ENCODE measurements at regions not wholly inside any gene's neighbourhood (a gene's known extent, or its start where the extent isn't known, plus 50 kb on each side); places are given as distances from the start of the nearest gene placed in this dataset.
"Not testable (repeated sequence)": the region's sequence is repeated elsewhere in the genome, so short reads cannot be mapped to it uniquely, and the experiment has no call there.

DNA sequence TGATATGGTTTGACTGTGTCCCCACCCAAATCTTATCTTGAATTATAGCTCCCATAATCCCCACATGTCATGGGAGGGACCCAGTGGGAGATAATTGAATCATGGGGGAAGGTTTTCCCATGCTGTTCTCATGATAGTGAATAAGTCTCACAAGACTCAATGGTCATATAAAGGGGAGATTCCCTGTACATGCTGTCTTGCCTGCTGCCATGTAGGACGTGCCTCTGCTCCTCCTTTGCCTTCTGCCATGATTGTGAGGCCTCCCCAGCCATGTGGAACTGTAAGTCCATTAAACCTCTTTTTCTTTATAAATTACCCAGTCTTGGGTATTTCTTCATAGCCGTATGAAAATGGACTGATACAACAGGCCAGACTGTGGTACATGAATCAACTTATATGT, 68.5 kb upstream of the ADTRP start:
- DNase-seq = not testable (repeated sequence)

DNA sequence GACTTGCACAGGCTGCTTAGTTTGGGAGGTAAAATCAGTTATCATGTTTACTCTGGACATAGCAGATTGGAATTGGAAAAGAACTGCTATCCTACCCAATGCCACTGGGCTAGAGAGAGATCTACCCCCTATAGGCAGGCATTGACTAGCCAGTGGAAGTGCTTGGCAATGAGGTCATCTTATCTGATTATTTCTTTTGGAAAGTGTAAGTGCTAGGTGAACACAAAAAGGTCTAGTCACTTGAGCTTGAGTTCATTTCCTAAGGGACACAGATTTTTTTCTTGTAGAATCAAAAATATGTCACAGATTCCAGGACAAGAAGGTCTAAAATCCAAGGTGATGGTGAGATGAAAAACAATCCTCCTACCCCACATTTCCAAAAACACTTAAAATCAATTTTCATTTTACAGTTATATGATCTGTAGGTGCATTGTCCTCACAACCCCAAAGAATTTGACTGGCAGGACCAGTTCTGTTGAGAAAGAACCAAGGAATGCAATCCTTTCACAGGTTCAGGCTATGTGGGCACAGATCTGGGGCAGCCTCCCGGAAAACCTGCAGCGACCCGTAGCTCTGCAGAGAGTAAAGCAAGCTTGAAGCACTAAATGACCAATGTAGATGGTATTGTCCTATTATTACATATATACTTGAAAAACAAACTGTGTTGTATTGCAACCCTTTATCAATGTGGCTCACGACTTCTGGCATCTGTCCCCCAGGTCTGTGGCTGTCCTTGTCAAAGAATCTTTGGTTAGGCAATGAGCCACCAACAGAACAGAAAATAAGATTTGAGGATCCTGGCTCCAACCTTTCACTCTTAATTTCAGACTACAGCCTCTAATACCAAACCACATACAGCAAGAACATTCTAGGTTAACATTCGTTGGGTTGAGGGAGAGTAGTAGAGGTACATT, 67.3 kb upstream of the ADTRP start:
- no peak for DNase-seq

DNA sequence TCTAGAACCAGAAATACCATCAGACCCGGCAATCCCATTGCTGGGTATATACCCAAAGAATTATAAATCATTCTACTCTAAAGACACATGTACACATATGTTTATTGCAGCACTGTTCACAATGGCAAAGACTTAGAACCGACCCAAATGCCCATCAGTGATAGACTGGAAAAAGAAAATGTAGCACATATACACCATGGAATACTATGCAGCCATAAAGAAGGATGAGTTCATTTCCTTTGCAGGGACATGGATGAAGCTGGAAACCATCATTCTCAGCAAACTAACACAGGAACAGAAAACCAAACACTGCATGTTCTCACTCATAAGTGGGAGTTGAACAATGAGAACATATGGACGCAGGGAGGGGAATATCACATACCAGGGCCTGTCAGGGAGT, 64.2 kb upstream of the ADTRP start:
- DNase-seq = not testable (repeated sequence)

DNA sequence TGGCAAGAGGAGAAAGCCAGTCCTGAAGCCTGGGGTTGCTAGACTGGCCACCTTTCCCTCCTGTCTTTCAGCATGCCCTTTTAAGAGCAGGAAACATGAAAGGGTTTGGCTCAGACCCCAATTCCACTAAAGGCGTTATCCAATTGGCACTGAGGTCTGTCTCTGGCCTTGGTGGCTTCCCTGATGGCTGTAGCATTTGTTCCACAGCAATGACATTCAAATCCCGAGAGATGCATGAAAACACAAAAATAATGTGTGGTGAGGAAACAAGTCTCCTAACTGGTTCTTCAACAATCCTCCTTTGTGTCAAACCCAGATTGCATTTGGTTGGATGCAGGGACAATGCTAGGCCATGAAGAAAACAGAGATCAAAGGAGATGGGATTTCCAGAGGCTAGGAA, 56.5 kb upstream of the ADTRP start:
- DNase-seq = no peak

DNA sequence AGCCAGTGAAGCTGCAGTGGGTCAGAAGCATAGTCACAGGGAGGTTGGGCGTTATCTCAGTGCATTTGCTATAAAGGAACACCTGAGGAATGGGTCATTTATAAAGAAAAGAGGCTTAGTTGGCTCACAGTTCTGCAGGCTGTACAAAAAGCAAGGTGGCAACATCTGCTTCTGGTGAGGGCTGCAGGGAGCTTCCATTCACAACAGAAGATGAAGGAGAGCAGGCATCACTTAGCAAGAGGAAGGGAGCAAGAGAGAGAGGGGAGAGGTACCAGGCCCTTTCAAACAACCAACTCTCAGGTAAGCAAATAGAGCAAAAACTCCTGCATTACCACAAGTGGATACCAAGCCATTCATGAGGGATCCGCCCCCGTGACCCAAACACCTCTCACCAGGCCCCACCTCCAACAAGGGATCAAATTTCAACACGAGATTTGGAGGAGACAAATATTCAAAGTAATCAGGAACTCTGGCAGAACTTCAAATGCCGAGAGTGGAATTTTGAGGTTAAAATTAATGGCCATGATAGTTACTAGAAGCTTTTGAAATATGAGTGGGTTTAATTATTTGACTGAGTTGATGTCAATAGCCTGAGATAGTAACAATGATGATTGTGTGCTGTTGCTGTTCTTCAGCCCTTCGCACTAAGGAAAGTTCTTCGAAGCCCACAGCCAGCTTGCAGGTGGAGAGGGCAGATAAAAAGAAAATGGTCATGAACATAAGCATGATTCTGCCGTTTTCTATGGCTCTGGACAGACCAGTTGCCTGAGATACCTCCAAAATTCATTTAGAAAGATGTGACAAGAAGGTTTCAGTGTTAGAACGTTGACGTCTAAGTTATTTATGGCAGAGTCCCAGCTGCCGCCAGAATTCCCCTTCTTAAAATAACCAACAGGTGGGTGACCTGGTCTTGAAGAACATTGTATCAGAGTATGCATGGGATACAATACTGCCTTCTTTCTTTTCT, 55.3 kb upstream of the ADTRP start:
- no peak for DNase-seq

DNA sequence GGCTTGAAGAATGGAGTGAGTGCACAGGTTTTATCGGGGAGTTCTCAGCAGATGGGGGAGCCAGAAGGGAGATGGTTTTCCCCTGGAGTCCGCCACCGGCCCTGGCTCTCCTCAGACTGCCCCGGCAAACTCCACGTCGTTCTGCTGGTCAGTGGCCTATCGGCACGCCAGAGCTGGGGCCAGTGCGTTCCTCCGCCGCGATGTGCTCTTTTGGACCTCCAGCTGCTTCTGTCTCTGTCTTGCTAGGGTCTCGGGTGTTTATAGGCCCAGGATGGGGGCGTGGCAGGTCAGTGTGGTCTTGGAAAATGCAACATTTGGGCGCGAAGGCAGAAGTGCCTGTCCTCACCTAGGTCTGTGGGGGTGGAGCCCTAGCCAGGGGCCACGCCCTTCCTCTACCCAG, 53.0 kb upstream of the ADTRP start:
- DNase-seq = no peak

DNA sequence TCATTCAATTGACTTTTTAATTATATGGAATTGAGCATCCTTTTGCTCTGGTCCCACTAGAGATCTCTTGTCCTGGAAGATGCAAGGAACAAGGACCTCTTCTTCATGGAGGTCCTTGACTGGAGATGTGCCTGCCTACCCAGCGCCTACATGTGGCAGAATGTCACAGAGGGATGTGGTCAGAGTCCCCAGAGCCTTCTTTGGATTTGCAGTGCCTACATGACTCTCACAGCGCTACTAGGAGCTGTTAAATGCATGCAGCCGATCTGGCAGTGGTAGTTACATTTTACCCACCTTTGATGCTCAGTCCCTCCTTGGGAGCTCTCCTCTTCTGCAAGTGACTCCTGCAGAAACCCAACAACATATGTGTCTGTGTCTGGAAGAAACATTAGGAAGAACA, 51.9 kb upstream of the ADTRP start:
- DNase-seq = no peak

DNA sequence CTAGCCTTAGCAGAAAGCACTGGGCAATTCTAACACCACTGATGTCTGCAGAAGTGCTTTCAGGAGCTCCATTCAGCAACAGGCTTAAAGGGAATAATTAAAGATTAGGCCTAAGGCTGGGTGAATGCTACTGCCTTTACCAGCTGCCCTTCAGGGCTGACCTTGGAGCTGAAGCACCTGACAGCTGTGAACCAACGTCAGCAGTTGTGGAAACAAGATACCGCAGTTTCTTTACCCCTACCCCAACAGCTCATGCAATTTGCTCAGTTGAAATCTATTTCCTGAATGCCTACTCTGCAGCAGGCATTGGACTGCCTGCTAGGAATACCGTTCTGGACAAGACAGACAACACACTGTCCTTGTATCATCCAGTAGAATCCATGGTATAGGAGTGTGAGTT, 51.5 kb upstream of the ADTRP start:
- no peak for DNase-seq

DNA sequence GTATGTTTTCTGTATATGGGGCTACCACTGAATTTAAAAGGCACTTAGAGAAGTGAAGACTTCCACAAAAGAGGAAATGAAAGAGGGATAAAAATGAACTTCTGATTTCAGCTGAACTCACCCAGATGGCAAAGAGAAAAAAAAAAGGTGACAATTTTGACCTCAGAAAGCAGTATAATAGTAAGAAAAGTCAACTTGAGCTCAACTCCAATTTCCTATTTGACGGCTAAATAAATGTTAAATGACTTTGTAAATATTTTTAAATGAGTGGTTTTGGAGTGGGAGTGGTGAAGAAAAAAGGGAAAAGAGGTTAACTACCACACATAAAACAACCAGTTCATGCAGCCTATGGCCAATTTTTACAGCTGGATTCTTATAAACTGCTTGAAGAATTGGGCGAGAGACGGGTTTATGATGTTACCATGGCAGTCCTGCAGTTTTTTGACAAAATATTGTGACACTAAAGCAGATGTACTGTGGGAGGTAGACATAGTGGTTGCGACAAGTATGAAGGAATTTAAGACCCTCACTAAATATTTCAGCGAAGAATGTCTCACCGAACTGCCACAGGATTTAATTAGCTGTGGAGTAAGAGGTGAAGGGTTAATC, 49.8 kb upstream of the ADTRP start:
- DNase-seq = no peak

All from CD4-positive, alpha-beta T cell treated with Interleukin-4 for 1 hour (primary cell).